ENCODE measurements at regions not wholly inside any gene's neighbourhood (a gene's known extent, or its start where the extent isn't known, plus 50 kb on each side); places are given as distances from the start of the nearest gene placed in this dataset.

DNA sequence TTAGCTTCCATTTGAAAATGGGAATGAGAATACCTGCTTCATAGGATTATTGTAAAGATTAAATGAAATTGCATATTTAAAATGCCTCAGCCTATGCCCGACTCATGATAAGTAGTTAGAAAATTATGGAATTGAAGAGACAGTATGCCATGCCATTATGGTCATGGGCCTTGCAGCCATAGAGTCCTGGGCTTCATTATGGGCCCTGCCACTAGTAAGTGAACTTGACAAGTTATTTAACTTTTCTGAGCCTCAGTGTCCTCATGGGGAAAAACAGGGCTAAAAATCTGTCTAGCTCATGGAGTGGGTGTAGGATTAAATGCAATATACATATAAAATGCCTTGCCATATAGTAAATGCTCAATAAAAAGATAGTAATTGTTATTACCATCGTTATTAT is 133.2 kb downstream of the NPIPB5 start:
- no peaks in the 10 kb centered on the region for H4K20me1 ChIP-seq (ENCODE audit: control insufficient read depth, insufficient read depth, low read length, poor library complexity, severe bottlenecking)

DNA sequence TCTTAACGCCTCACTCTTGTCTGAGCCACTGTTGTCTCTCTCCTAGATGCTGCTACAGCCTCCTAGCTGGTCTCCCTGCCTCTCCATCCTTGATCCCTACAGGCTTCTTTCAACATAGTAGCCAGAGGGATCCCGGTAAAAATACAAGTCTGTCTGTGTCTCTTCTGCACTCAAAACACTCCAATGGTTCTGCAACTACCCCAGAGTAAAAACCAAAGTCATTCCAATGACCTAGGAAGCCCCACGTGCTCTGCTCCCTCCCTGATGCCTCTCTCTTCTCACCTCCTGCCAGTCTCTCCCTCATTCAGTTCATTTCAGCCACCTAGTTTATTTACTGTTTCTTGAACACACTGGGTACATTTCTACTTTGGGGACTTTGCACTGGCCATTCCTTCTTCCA is 135.2 kb downstream of the NPIPB5 start:
- no peak for ATAC-seq (ENCODE audit: low read depth)
- H3K4me3 ChIP-seq (ENCODE audit: control extremely low read depth in 1 of 5, extremely low read depth in 1 of 5, insufficient read depth in 1 of 5, low read depth in 2 of 5, low read length in 4 of 5) = no peak overlapping the region
- no peaks in the 10 kb centered on the region for H3K4me1 ChIP-seq (ENCODE audit: control insufficient read depth in 2 of 2, insufficient read depth in 2 of 2, low read length in 2 of 2)
- Mint-ChIP-seq H3K4me1 (no peaks in the 10 kb centered on the region), H3K27ac (no peak overlapping the region), H3K4me3 (no peak overlapping the region), H3K27me3 (no peaks in the 10 kb centered on the region), H3K9me3 (ENCODE audit: insufficient read depth) (no peaks in the 10 kb centered on the region)
- H3K9me3 ChIP-seq (ENCODE audit: control extremely low read depth in 1 of 3, control insufficient read depth in 2 of 3, insufficient read depth in 1 of 3, low read length in 2 of 3) = no peaks in the 10 kb centered on the region
- peaks cover 0 to 22% (median 18%) of the 10 kb centered on the region in 4 experiments for H3K27me3 ChIP-seq (replicated peaks in 1 of 4; ENCODE audit: control extremely low read depth in 1 of 4, control insufficient read depth in 3 of 4, insufficient read depth in 4 of 4, low read length in 3 of 4)
- no peak overlapping the region for H2AFZ ChIP-seq (ENCODE audit: insufficient read depth, low read depth, low read length, poor library complexity, severe bottlenecking)
- intact Hi-C loops (cut with micrococcal nuclease) = no loop called here
- WGBS (ENCODE audit: insufficient coverage) = 56% methylated on average over 3 of the region's 3 CpGs
- H3K9ac ChIP-seq (ENCODE audit: low read length) = no peak overlapping the region
- ChIA-PET POLR2A (no interaction called here), CTCF (no interaction called here)
- H3K27ac ChIP-seq (ENCODE audit: low read length in 2 of 2) = no peak overlapping the region
- no peak overlapping the region for H3K4me2 ChIP-seq (replicated peaks; ENCODE audit: low read depth, low read length, poor library complexity, severe bottlenecking)
- H3K79me2 ChIP-seq (ENCODE audit: control insufficient read depth, insufficient read depth, low read length) = no peaks in the 10 kb centered on the region
- DNase-seq = no peak
- H3K36me3 ChIP-seq (replicated peaks in 1 of 2; ENCODE audit: control extremely low read depth in 1 of 2, control insufficient read depth in 1 of 2, extremely low read depth in 1 of 2, insufficient read depth in 2 of 2, low read length in 1 of 2) = no peaks in the 10 kb centered on the region
- H4K20me1 ChIP-seq (ENCODE audit: control insufficient read depth, insufficient read depth, low read length, poor library complexity, severe bottlenecking) = no peaks in the 10 kb centered on the region
- TF ChIP-seq, protein P1, sequence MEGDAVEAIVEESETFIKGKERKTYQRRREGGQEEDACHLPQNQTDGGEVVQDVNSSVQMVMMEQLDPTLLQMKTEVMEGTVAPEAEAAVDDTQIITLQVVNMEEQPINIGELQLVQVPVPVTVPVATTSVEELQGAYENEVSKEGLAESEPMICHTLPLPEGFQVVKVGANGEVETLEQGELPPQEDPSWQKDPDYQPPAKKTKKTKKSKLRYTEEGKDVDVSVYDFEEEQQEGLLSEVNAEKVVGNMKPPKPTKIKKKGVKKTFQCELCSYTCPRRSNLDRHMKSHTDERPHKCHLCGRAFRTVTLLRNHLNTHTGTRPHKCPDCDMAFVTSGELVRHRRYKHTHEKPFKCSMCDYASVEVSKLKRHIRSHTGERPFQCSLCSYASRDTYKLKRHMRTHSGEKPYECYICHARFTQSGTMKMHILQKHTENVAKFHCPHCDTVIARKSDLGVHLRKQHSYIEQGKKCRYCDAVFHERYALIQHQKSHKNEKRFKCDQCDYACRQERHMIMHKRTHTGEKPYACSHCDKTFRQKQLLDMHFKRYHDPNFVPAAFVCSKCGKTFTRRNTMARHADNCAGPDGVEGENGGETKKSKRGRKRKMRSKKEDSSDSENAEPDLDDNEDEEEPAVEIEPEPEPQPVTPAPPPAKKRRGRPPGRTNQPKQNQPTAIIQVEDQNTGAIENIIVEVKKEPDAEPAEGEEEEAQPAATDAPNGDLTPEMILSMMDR (IDR thresholded peaks at IDR 0.05) = no peak
- TF ChIP-seq EZH2 (IDR thresholded peaks at IDR 0.05; ENCODE audit: borderline replicate concordance, insufficient read depth, low read depth, low read length, poor library complexity, severe bottlenecking) = no peak

More for the DNA sequence above, 133.2 kb downstream of the NPIPB5 start:
- H3K4me1 Mint-ChIP-seq = no peaks in the 10 kb centered on the region
- no peak overlapping the region for H3K27ac Mint-ChIP-seq
- Histone ChIP-seq H3K9ac (ENCODE audit: low read length) (no peak overlapping the region), H3K27me3 (replicated peaks in 1 of 4; ENCODE audit: control extremely low read depth in 1 of 4, control insufficient read depth in 3 of 4, insufficient read depth in 4 of 4, low read length in 3 of 4) (peaks cover 0 to 21% (median 18%) of the 10 kb centered on the region in 4 experiments), H3K4me3 (ENCODE audit: control extremely low read depth in 1 of 5, extremely low read depth in 1 of 5, insufficient read depth in 1 of 5, low read depth in 2 of 5, low read length in 4 of 5) (no peak overlapping the region), H3K4me1 (ENCODE audit: control insufficient read depth in 2 of 2, insufficient read depth in 2 of 2, low read length in 2 of 2) (no peaks in the 10 kb centered on the region), H3K9me3 (ENCODE audit: control extremely low read depth in 1 of 3, control insufficient read depth in 2 of 3, insufficient read depth in 1 of 3, low read length in 2 of 3) (no peaks in the 10 kb centered on the region), H3K4me2 (replicated peaks; ENCODE audit: low read depth, low read length, poor library complexity, severe bottlenecking) (no peak overlapping the region), H3K79me2 (ENCODE audit: control insufficient read depth, insufficient read depth, low read length) (no peaks in the 10 kb centered on the region), H2AFZ (ENCODE audit: insufficient read depth, low read depth, low read length, poor library complexity, severe bottlenecking) (no peak overlapping the region), H3K36me3 (replicated peaks in 1 of 2; ENCODE audit: control extremely low read depth in 1 of 2, control insufficient read depth in 1 of 2, extremely low read depth in 1 of 2, insufficient read depth in 2 of 2, low read length in 1 of 2) (no peaks in the 10 kb centered on the region), H3K27ac (ENCODE audit: low read length in 2 of 2) (no peak overlapping the region)
- no peaks in the 10 kb centered on the region for H3K9me3 Mint-ChIP-seq (ENCODE audit: insufficient read depth)
- H3K4me3 Mint-ChIP-seq = no peak overlapping the region
- ChIA-PET POLR2A (no interaction called here), CTCF (no interaction called here)
- no peaks in the 10 kb centered on the region for H3K27me3 Mint-ChIP-seq
- no peak for DNase-seq
- whole genome bisulfite sequencing (ENCODE audit: insufficient coverage) = 93% methylated on average over 1 of the region's 2 CpGs
- TF ChIP-seq, protein P1 (IDR thresholded peaks at IDR 0.05) = no peak
- no peak for TF ChIP-seq EZH2 (IDR thresholded peaks at IDR 0.05; ENCODE audit: borderline replicate concordance, insufficient read depth, low read depth, low read length, poor library complexity, severe bottlenecking)
- no peak for ATAC-seq (ENCODE audit: low read depth)
- intact Hi-C loops (cut with micrococcal nuclease) = no loop called here

All from B cell (primary cell).